ENCODE measurements at regions not wholly inside any gene's neighbourhood (a gene's known extent, or its start where the extent isn't known, plus 50 kb on each side); places are given as distances from the start of the nearest gene placed in this dataset.

- no peaks in the 10 kb centered on the region for H3K27me3 ChIP-seq (replicated peaks in 1 of 2; ENCODE audit: control insufficient read depth in 2 of 2, insufficient read depth in 2 of 2, low read length in 1 of 2)
- ChIA-PET CTCF (interaction anchor here (1.7 kb wide), 1 partner anchor 14 kb away, joined by 3 read pairs; no protein-coding TSS in a partner anchor), SMC1A (ENCODE audit: uncharacterized antibody, unreplicated experiment) (interaction anchor here (0.8 to 1.3 kb wide), 2 partner anchors 60 to 63 kb away, joined by 3 to 4 read pairs; no protein-coding TSS in a partner anchor), RAD21 (ENCODE audit: unreplicated experiment) (interaction anchor here (1.0 kb wide), 1 partner anchor 13 kb away, joined by 3 read pairs; no protein-coding TSS in a partner anchor), POLR2A (no interaction called here)
- no peaks in the 10 kb centered on the region for H3K36me3 ChIP-seq (ENCODE audit: control insufficient read depth in 2 of 2, insufficient read depth in 2 of 2, low read length in 1 of 2)
- ATAC-seq (peak; percentile 54), FAIRE-seq (no peak), DNase-seq (ENCODE audit: low read depth, low spot score) (no peak)
- H3K9ac ChIP-seq (ENCODE audit: control insufficient read depth, insufficient read depth, low read length), result no peak overlapping the region
- no peaks in the 10 kb centered on the region for H3K79me2 ChIP-seq (ENCODE audit: control insufficient read depth, insufficient read depth, low read length)
- 12% methylated on average over 4 of the region's 4 CpGs for WGBS (ENCODE audit: insufficient coverage, insufficient replicate concordance, low lambda C conversion rate, missing lambda C conversion rate)
- H3K9me3 ChIP-seq (replicated peaks; ENCODE audit: control insufficient read depth, insufficient read depth, low read length), result no peaks in the 10 kb centered on the region
- no peak overlapping the region for H3K4me3 ChIP-seq
- no peaks in the 10 kb centered on the region for H4K20me1 ChIP-seq (ENCODE audit: control insufficient read depth, insufficient read depth)
- TF ChIP-seq ZNF274 (IDR thresholded peaks at IDR 0.05; ENCODE audit: insufficient read depth, insufficient read length), result no peak
- TF ChIP-seq ZNF24 (IDR thresholded peaks at IDR 0.05), result no peak
- TF ChIP-seq POU2F2 (IDR thresholded peaks at IDR 0.05; ENCODE audit: borderline replicate concordance, low read depth, low read length), result no peak
- no peak for TF ChIP-seq SMC3 (IDR thresholded peaks at IDR 0.05; ENCODE audit: borderline replicate concordance, low read length)
- TF ChIP-seq IRF5 (IDR thresholded peaks at IDR 0.05; ENCODE audit: borderline replicate concordance), result no peak
- TF ChIP-seq, protein P1, sequence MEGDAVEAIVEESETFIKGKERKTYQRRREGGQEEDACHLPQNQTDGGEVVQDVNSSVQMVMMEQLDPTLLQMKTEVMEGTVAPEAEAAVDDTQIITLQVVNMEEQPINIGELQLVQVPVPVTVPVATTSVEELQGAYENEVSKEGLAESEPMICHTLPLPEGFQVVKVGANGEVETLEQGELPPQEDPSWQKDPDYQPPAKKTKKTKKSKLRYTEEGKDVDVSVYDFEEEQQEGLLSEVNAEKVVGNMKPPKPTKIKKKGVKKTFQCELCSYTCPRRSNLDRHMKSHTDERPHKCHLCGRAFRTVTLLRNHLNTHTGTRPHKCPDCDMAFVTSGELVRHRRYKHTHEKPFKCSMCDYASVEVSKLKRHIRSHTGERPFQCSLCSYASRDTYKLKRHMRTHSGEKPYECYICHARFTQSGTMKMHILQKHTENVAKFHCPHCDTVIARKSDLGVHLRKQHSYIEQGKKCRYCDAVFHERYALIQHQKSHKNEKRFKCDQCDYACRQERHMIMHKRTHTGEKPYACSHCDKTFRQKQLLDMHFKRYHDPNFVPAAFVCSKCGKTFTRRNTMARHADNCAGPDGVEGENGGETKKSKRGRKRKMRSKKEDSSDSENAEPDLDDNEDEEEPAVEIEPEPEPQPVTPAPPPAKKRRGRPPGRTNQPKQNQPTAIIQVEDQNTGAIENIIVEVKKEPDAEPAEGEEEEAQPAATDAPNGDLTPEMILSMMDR (IDR thresholded peaks at IDR 0.05 in 2 of 3, conservative IDR thresholded peaks at IDR 0.05 in 1 of 3; ENCODE audit: control insufficient read depth in 2 of 3, extremely low read depth in 1 of 3, insufficient read depth in 1 of 3, low read depth in 3 of 3, low read length in 3 of 3), result no peak
- no peak for TF ChIP-seq TCF3 (IDR thresholded peaks at IDR 0.05; ENCODE audit: borderline replicate concordance, insufficient read depth, low read depth, low read length)
- H3K4me2 ChIP-seq (ENCODE audit: control insufficient read depth, insufficient read depth), result no peak overlapping the region
- in situ Hi-C loops (cut with MboI) (no loop called here), intact Hi-C loops (cut with micrococcal nuclease; ENCODE audit: unreplicated experiment) (no loop called here)
- no TSS peak for BruUV-seq (replicated peaks)
- H3K27ac ChIP-seq (ENCODE audit: control insufficient read depth, insufficient read depth), result no peak overlapping the region
- H3K4me1 ChIP-seq (ENCODE audit: control insufficient read depth, insufficient read depth, low read length), result no peaks in the 10 kb centered on the region
- no peak overlapping the region for H2AFZ ChIP-seq (ENCODE audit: control insufficient read depth, low read depth, low read length)
Observed at GRCh38 chr2:182522972-182523473, 96.2 kb upstream of the PDE1A start.

Data from GM12878 (cell line).